ENCODE measurements at regions not wholly inside any gene's neighbourhood (a gene's known extent, or its start where the extent isn't known, plus 50 kb on each side); places are given as distances from the start of the nearest gene placed in this dataset.
A peak's percentile ranks its signal among the peaks of the same experiment; 100 is the strongest.

DNA sequence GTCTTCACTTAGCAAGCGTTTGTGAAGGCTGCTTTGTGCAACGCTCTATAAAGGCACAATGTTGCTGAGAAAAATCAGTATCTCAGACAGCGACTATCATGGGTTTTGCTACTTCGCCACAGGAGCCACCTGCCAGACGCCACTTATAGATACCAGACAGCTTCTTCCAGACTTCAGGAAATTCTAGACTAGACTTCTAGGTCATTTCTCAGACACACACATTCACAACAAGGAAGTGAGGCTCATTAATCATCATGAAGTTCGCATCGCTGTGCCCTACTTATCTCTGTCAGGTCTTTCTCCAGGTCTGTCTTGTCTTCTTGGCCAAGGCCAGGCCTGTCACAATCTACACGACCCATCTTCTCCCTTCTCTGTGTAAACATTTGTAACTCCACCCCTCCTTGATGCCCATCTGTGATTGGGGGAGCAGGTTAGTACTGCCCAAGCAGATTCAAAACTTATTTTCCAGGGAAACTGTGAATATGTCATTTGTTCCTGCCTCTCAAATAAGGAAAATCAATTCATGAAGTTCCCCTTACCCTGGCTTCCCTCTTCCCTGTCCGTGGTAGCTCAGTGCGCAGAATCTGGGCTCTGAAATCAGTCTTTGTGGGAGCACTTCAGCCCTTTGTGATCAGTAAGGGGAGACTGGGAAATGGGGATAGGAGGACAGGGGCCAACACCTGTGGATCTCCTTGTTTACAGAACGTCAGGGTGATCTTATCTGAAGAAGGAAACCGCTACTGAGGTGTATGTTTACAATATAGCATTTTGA lies 115.5 kb downstream of the TNFAIP3 start (continued):
- TF ChIP-seq, protein P1, sequence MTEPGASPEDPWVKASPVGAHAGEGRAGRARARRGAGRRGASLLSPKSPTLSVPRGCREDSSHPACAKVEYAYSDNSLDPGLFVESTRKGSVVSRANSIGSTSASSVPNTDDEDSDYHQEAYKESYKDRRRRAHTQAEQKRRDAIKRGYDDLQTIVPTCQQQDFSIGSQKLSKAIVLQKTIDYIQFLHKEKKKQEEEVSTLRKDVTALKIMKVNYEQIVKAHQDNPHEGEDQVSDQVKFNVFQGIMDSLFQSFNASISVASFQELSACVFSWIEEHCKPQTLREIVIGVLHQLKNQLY (CRISPR knock-in tag; conservative IDR thresholded peaks at IDR 0.05), result peak in 1 of 2 experiments; percentile 66; a peak in 1 of 4 replicates
- TF ChIP-seq TBL1XR1 (IDR thresholded peaks at IDR 0.05; ENCODE audit: low read length in 2 of 2) (peak in 1 of 2 experiments; percentile 57; a peak in 1 of 4 replicates), TAL1 (IDR thresholded peaks at IDR 0.05) (peak; percentile 73), AFF1 (IDR thresholded peaks at IDR 0.05; ENCODE audit: low read depth in 1 of 2, partially characterized antibody in 2 of 2) (peak in 1 of 2 experiments; percentile 21), PATZ1 (CRISPR knock-in tag; IDR thresholded peaks at IDR 0.05; ENCODE audit: borderline replicate concordance) (no peak), ZNF766 (CRISPR knock-in tag; conservative IDR thresholded peaks at IDR 0.05) (peak; percentile 54; the same call in 1 of the 2 replicates), ARID1B (IDR thresholded peaks at IDR 0.05) (peak; percentile 83), ZMIZ1 (IDR thresholded peaks at IDR 0.05; ENCODE audit: low read depth in 2 of 2, low read length in 2 of 2) (0 out of 4 replicates have a peak, but pooled peaks of 1 of the 2 experiments have one; percentile 22), PML (IDR thresholded peaks at IDR 0.05; ENCODE audit: low read length) (peak; percentile 29; the same call in 1 of the 2 replicates), MYNN (IDR thresholded peaks at IDR 0.05) (peak; percentile 46; the same call in 1 of the 2 replicates), MYNN (CRISPR knock-in tag; IDR thresholded peaks at IDR 0.05) (no peak), ETV5 (CRISPR knock-in tag; IDR thresholded peaks at IDR 0.05; ENCODE audit: low read depth) (peak; percentile 59; the same call in 1 of the 2 replicates), MEIS2 (IDR thresholded peaks at IDR 0.05; ENCODE audit: partially characterized antibody) (peak; percentile 99), ERF (CRISPR knock-in tag; IDR thresholded peaks at IDR 0.05) (no peak), HMG20A (CRISPR knock-in tag; conservative IDR thresholded peaks at IDR 0.05) (no peak), RCOR1 (IDR thresholded peaks at IDR 0.05; ENCODE audit: borderline replicate concordance in 1 of 2, low read depth in 2 of 2, low read length in 2 of 2) (peak in 1 of 2 experiments; percentile 85; a peak in 2 of 4 replicates), ESRRA (IDR thresholded peaks at IDR 0.05; ENCODE audit: borderline replicate concordance, low read depth) (peak; percentile 40; the same call in 1 of the 2 replicates)

Data from K562 (cell line).